SIG-M5 treated with dmso at 0.1 percent for 504 hours (cell line): ENCODE measurements at regions not wholly inside any gene's neighbourhood (a gene's known extent, or its start where the extent isn't known, plus 50 kb on each side); places are given as distances from the start of the nearest gene placed in this dataset.

Experiments
- DNase-seq: peaks from one replicate; lab custom pipeline; 2025; ENCODE audit not compliant: unreplicated experiment; lab: John Stamatoyannopoulos, UW

- DNase-seq = no peak
Observed at GRCh38 chr2:5039241-5039975, 652.8 kb upstream of the SOX11 start.

GRCh38 chr2:5040571-5040970 is 651.6 kb upstream of the SOX11 start:
- no peak for DNase-seq

GRCh38 chr2:5041501-5041900 is 650.7 kb upstream of the SOX11 start:
- DNase-seq = no peak

- no peak for DNase-seq
Observed at GRCh38 chr2:5042666-5043440, 649.3 kb upstream of the SOX11 start.

GRCh38 chr2:5051300-5051699 is 640.9 kb upstream of the SOX11 start:
- DNase-seq = no peak

- no peak for DNase-seq
Observed at GRCh38 chr2:5052905-5053304, 639.3 kb upstream of the SOX11 start.

- DNase-seq = no peak
Observed at GRCh38 chr2:5057891-5058351, 634.3 kb upstream of the SOX11 start.

GRCh38 chr2:5060956-5061355 is 631.2 kb upstream of the SOX11 start:
- DNase-seq = no peak

GRCh38 chr2:5064687-5065086 is 627.5 kb upstream of the SOX11 start:
- DNase-seq = no peak

- no peak for DNase-seq
Observed at GRCh38 chr2:5067816-5068215, 624.4 kb upstream of the SOX11 start.

- no peak for DNase-seq
Observed at GRCh38 chr2:5070257-5070656, 621.9 kb upstream of the SOX11 start.

GRCh38 chr2:5074733-5075132 is 617.5 kb upstream of the SOX11 start:
- DNase-seq = no peak

GRCh38 chr2:5076599-5076998 is 615.6 kb upstream of the SOX11 start:
- DNase-seq = no peak

GRCh38 chr2:5077479-5078089 is 614.6 kb upstream of the SOX11 start:
- no peak for DNase-seq

- no peak for DNase-seq
Observed at GRCh38 chr2:5083402-5083801, 608.8 kb upstream of the SOX11 start.

GRCh38 chr2:5089409-5089808 is 602.8 kb upstream of the SOX11 start:
- no peak for DNase-seq

GRCh38 chr2:5093056-5093455 is 599.1 kb upstream of the SOX11 start:
- DNase-seq = no peak

GRCh38 chr2:5093518-5093917 is 598.7 kb upstream of the SOX11 start:
- DNase-seq = no peak

- no peak for DNase-seq
Observed at GRCh38 chr2:5094192-5094591, 598.0 kb upstream of the SOX11 start.

GRCh38 chr2:5098286-5098685 is 593.9 kb upstream of the SOX11 start:
- no peak for DNase-seq

- DNase-seq = no peak
Observed at GRCh38 chr2:5102823-5103222, 589.4 kb upstream of the SOX11 start.

GRCh38 chr2:5111581-5111980 is 580.6 kb upstream of the SOX11 start:
- DNase-seq = no peak
